Amniotic stem cell (primary cell): ENCODE measurements at regions not wholly inside any gene's neighbourhood (a gene's known extent, or its start where the extent isn't known, plus 50 kb on each side); places are given as distances from the start of the nearest gene placed in this dataset.
"Not testable (repeated sequence)": the region's sequence is repeated elsewhere in the genome, so short reads cannot be mapped to it uniquely, and the experiment has no call there.

Experiments used
- DNase-seq: peaks from one replicate; lab custom pipeline; 2025; lab: John Stamatoyannopoulos, UW

- no peak for DNase-seq
Measured at GRCh38 chr3:115252679-115253078, 105.6 kb upstream of the ZBTB20 start.

GRCh38 chr3:115254492-115255196 lies 107.6 kb upstream of the ZBTB20 start:
- DNase-seq = no peak

- DNase-seq = no peak
Measured at GRCh38 chr3:115255197-115255585, 108.1 kb upstream of the ZBTB20 start.

GRCh38 chr3:115270849-115271248 lies 123.8 kb upstream of the ZBTB20 start:
- no peak for DNase-seq

- DNase-seq = no peak
Measured at GRCh38 chr3:115272036-115272824, 125.1 kb upstream of the ZBTB20 start.

GRCh38 chr3:115275896-115276295 lies 128.8 kb upstream of the ZBTB20 start:
- no peak for DNase-seq

GRCh38 chr3:115279939-115280338 lies 132.9 kb upstream of the ZBTB20 start:
- no peak for DNase-seq

GRCh38 chr3:115280506-115280905 lies 133.4 kb upstream of the ZBTB20 start:
- DNase-seq = no peak

GRCh38 chr3:115281697-115282675 lies 134.9 kb upstream of the ZBTB20 start:
- no peak for DNase-seq

GRCh38 chr3:115284980-115285379 lies 137.9 kb upstream of the ZBTB20 start:
- DNase-seq = no peak

GRCh38 chr3:115286529-115287197 lies 139.6 kb upstream of the ZBTB20 start:
- no peak for DNase-seq

- no peak for DNase-seq
Measured at GRCh38 chr3:115287198-115287597, 140.1 kb upstream of the ZBTB20 start.

GRCh38 chr3:115292131-115292530 lies 145.0 kb upstream of the ZBTB20 start:
- no peak for DNase-seq

- no peak for DNase-seq
Measured at GRCh38 chr3:115292677-115293165, 145.6 kb upstream of the ZBTB20 start.

GRCh38 chr3:115293321-115293720 lies 146.2 kb upstream of the ZBTB20 start:
- no peak for DNase-seq

- DNase-seq = no peak
Measured at GRCh38 chr3:115301364-115301860, 154.3 kb upstream of the ZBTB20 start.

GRCh38 chr3:115317953-115318352 lies 170.9 kb upstream of the ZBTB20 start:
- DNase-seq = not testable (repeated sequence)

GRCh38 chr3:115321400-115321805 lies 174.3 kb upstream of the ZBTB20 start:
- no peak for DNase-seq

- no peak for DNase-seq
Measured at GRCh38 chr3:115322901-115323300, 175.8 kb upstream of the ZBTB20 start.

GRCh38 chr3:115323380-115323779 lies 176.3 kb upstream of the ZBTB20 start:
- no peak for DNase-seq

- no peak for DNase-seq
Measured at GRCh38 chr3:115324056-115324455, 177.0 kb upstream of the ZBTB20 start.
